ENCODE measurements at regions not wholly inside any gene's neighbourhood (a gene's known extent, or its start where the extent isn't known, plus 50 kb on each side); places are given as distances from the start of the nearest gene placed in this dataset.

GRCh38 chrX:26387906-26388305, 171.9 kb downstream of the MAGEB5 start:
- TF ChIP-seq CTCF (IDR thresholded peaks at IDR 0.05; ENCODE audit: low read depth, low read length, poor library complexity, severe bottlenecking), result no peak
- no peak for TF ChIP-seq EZH2phosphoT487 (IDR thresholded peaks at IDR 0.05; ENCODE audit: borderline replicate concordance, low read length)
